ENCODE measurements at regions not wholly inside any gene's neighbourhood (a gene's known extent, or its start where the extent isn't known, plus 50 kb on each side); places are given as distances from the start of the nearest gene placed in this dataset.

GRCh38 chr18:47632970-47633635 is 297.4 kb downstream of the SMAD2 start:
- H3K27ac ChIP-seq = no peak overlapping the region
- TF ChIP-seq CTCF (conservative IDR thresholded peaks at IDR 0.05) (no peak), ZFX (IDR thresholded peaks at IDR 0.05) (no peak)

- TF ChIP-seq ZFX (IDR thresholded peaks at IDR 0.05) = no peak
- TF ChIP-seq CTCF (conservative IDR thresholded peaks at IDR 0.05) = no peak
- no peak overlapping the region for H3K27ac ChIP-seq
These were observed 301.6 kb downstream of the SMAD2 start for GRCh38 chr18:47628893-47629292.

GRCh38 chr18:47628240-47628781 is 302.1 kb downstream of the SMAD2 start:
- no peak for TF ChIP-seq ZFX (IDR thresholded peaks at IDR 0.05)
- no peak for TF ChIP-seq CTCF (conservative IDR thresholded peaks at IDR 0.05)

GRCh38 chr18:47627030-47627429 is 303.4 kb downstream of the SMAD2 start:
- H3K27ac ChIP-seq = no peak overlapping the region
- TF ChIP-seq ZFX (IDR thresholded peaks at IDR 0.05) = no peak
- no peak for TF ChIP-seq CTCF (conservative IDR thresholded peaks at IDR 0.05)

More at GRCh38 chr18:47628240-47628781, 302.1 kb downstream of the SMAD2 start:
- H3K27ac ChIP-seq = no peak overlapping the region

GRCh38 chr18:47619771-47620448 is 310.5 kb downstream of the SMAD2 start:
- H3K27ac ChIP-seq = no peak overlapping the region
- TF ChIP-seq CTCF (conservative IDR thresholded peaks at IDR 0.05) (no peak), ZFX (IDR thresholded peaks at IDR 0.05) (no peak)

- no peak for TF ChIP-seq ZFX (IDR thresholded peaks at IDR 0.05)
- no peak for TF ChIP-seq CTCF (conservative IDR thresholded peaks at IDR 0.05)
- no peak overlapping the region for H3K27ac ChIP-seq
These were observed 311.7 kb downstream of the SMAD2 start for GRCh38 chr18:47618758-47619157.

GRCh38 chr18:47615043-47615442 is 315.4 kb downstream of the SMAD2 start:
- no peak overlapping the region for H3K27ac ChIP-seq
- TF ChIP-seq ZFX (IDR thresholded peaks at IDR 0.05) = no peak
- TF ChIP-seq CTCF (conservative IDR thresholded peaks at IDR 0.05) = no peak
